HEK293T (cell line): ENCODE measurements at regions not wholly inside any gene's neighbourhood (a gene's known extent, or its start where the extent isn't known, plus 50 kb on each side); places are given as distances from the start of the nearest gene placed in this dataset.

Source experiments
- CTCF ChIA-PET: fragments of 350-600 bp; formaldehyde crosslinking; extraction: SDS; loops from one replicate; lab custom pipeline; 2021; ENCODE audit warnings: antibody characterized with exemption, inconsistent platforms; lab: Yijun Ruan, JAX
- POLR2A ChIA-PET: fragments of 350-600 bp; formaldehyde crosslinking; extraction: SDS; loops from one replicate; lab custom pipeline; 2020; ENCODE audit warnings: antibody characterized with exemption, inconsistent platforms; lab: Yijun Ruan, JAX
- DNase-seq: peaks from one replicate; pipeline ENCODE4 v3.0.0; 2012; ENCODE audit warnings: mixed read lengths; ENCODE audit errors: extremely low spot score
- ARNT ChIP-seq: fragments of 450-650 bp; IDR thresholded peaks from 2 replicates; pipeline ENCODE4 v1.6.1; 2017; ENCODE audit warnings: mild to moderate bottlenecking
- BHLHE40 ChIP-seq: fragments of 450-650 bp; IDR thresholded peaks from 2 replicates; pipeline ENCODE4 v1.6.1; 2016; ENCODE audit warnings: mild to moderate bottlenecking, moderate library complexity, borderline replicate concordance
- CTBP1 ChIP-seq: fragments of 450-650 bp; IDR thresholded peaks from 2 replicates; pipeline ENCODE4 v1.6.1; 2016; ENCODE audit warnings: borderline replicate concordance
- ELF4 ChIP-seq: fragments of 450-650 bp; IDR thresholded peaks from 2 replicates; pipeline ENCODE4 v1.6.1; 2017; ENCODE audit warnings: antibody characterized with exemption
- FOXA1 ChIP-seq: fragments of 450-650 bp; IDR thresholded peaks from 2 replicates; pipeline ENCODE4 v1.6.1; 2016; ENCODE audit warnings: mild to moderate bottlenecking
- FOXK2 ChIP-seq: fragments of 450-650 bp; IDR thresholded peaks from 2 replicates; pipeline ENCODE4 v1.6.1; 2016; ENCODE audit warnings: mild to moderate bottlenecking
- FOXM1 ChIP-seq: fragments of 450-650 bp; IDR thresholded peaks from 2 replicates; pipeline ENCODE4 v1.6.1; 2017; ENCODE audit warnings: mild to moderate bottlenecking, borderline replicate concordance
- HDGF ChIP-seq: fragments of 450-650 bp; IDR thresholded peaks from 2 replicates; pipeline ENCODE4 v1.6.1; 2017; ENCODE audit warnings: antibody characterized with exemption, borderline replicate concordance
- L3MBTL2 ChIP-seq: fragments of 450-650 bp; conservative IDR thresholded peaks from 2 replicates; pipeline ENCODE4 v1.6.1; 2016; ENCODE audit warnings: mild to moderate bottlenecking
- LEF1 ChIP-seq: fragments of 450-650 bp; IDR thresholded peaks from 2 replicates; pipeline ENCODE4 v1.6.1; 2017; ENCODE audit warnings: mild to moderate bottlenecking, borderline replicate concordance
- NFRKB ChIP-seq: fragments of 450-650 bp; IDR thresholded peaks from 2 replicates; pipeline ENCODE4 v1.6.1; 2016; ENCODE audit warnings: mild to moderate bottlenecking, moderate library complexity
- PKNOX1 ChIP-seq: fragments of 450-650 bp; IDR thresholded peaks from 2 replicates; pipeline ENCODE4 v1.6.1; 2016
- SP1 ChIP-seq: fragments of 450-650 bp; IDR thresholded peaks from 2 replicates; pipeline ENCODE4 v1.6.1; 2017
- SUZ12 ChIP-seq: fragments of 450-650 bp; IDR thresholded peaks from 2 replicates; pipeline ENCODE4 v1.6.1; 2016; ENCODE audit warnings: mild to moderate bottlenecking
- TARDBP ChIP-seq: fragments of 450-650 bp; IDR thresholded peaks from 2 replicates; pipeline ENCODE4 v1.6.1; 2016
- ZNF384 ChIP-seq: fragments of 450-650 bp; IDR thresholded peaks from 2 replicates; pipeline ENCODE4 v1.6.1; 2016

GRCh38 chr2:67808112-67808511 lies 254.7 kb downstream of the C1D start:
- ChIA-PET CTCF (interaction anchor here (0.6 kb wide), 1 partner anchor 17 kb away, joined by 3 read pairs; no protein-coding TSS in a partner anchor), POLR2A (no interaction called here)
- no peak for DNase-seq
- TF ChIP-seq FOXK2 (no peak), LEF1 (no peak), ELF4 (no peak), FOXA1 (no peak), PKNOX1 (no peak), TARDBP (no peak), ZNF384 (no peak), ARNT (no peak), HDGF (no peak)

GRCh38 chr2:67812682-67813081 lies 250.1 kb downstream of the C1D start:
- ChIA-PET POLR2A (no interaction called here), CTCF (no interaction called here)
- DNase-seq: no peak
- TF ChIP-seq L3MBTL2: no peak
- TF ChIP-seq TARDBP: no peak
- TF ChIP-seq HDGF: no peak
- TF ChIP-seq NFRKB: no peak
- TF ChIP-seq FOXA1: no peak
- TF ChIP-seq BHLHE40: no peak
- TF ChIP-seq FOXK2: no peak
- no peak for TF ChIP-seq PKNOX1
- TF ChIP-seq SUZ12: no peak
- TF ChIP-seq LEF1: no peak
- TF ChIP-seq ZNF384: no peak
- no peak for TF ChIP-seq ELF4
- TF ChIP-seq FOXM1: no peak
- TF ChIP-seq CTBP1: no peak
- no peak for TF ChIP-seq SP1
- no peak for TF ChIP-seq ARNT

DNA sequence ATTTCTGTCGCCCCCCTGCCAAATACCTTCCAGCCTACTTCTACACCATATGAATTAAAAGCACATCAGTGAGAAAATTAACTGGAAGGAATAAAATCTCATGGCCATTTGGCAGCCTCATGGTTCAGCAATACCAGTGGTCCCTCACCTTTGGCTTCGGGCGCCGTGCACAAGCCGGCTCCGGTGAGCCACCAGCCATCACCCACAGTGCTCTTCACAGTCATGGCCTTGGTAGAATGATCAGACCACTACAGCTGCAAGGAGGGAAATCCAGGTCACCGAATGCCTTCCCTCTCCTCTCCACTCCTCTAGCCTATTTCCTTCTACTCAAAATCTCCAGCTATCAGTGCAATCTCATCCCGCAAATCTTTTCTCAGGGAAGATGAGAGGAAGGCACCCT lies 239.1 kb downstream of the C1D start:
- TF ChIP-seq PKNOX1: no peak
- no peak for TF ChIP-seq BHLHE40
- TF ChIP-seq SP1: no peak
- no peak for TF ChIP-seq HDGF
- TF ChIP-seq FOXM1: no peak
- TF ChIP-seq FOXA1: no peak
- no peak for TF ChIP-seq NFRKB
- TF ChIP-seq ELF4: no peak
- no peak for TF ChIP-seq SUZ12
- no peak for TF ChIP-seq L3MBTL2
- TF ChIP-seq FOXK2: no peak
- no peak for TF ChIP-seq LEF1
- no peak for TF ChIP-seq CTBP1
- TF ChIP-seq TARDBP: no peak
- TF ChIP-seq ZNF384: no peak
- TF ChIP-seq ARNT: no peak
- no peak for DNase-seq
- ChIA-PET POLR2A (no interaction called here), CTCF (no interaction called here)

- no peak for TF ChIP-seq CTBP1
- TF ChIP-seq HDGF: no peak
- no peak for TF ChIP-seq PKNOX1
- TF ChIP-seq LEF1: no peak
- TF ChIP-seq FOXM1: no peak
- no peak for TF ChIP-seq L3MBTL2
- TF ChIP-seq FOXA1: no peak
- no peak for TF ChIP-seq SP1
- no peak for TF ChIP-seq NFRKB
- no peak for TF ChIP-seq BHLHE40
- TF ChIP-seq FOXK2: no peak
- no peak for TF ChIP-seq ARNT
- no peak for TF ChIP-seq ELF4
- no peak for TF ChIP-seq SUZ12
- no peak for DNase-seq
- CTCF ChIA-PET: interaction anchor here (0.5 kb wide), 1 partner anchor 16 kb away, joined by 3 read pairs; no protein-coding TSS in a partner anchor
- POLR2A ChIA-PET: no interaction called here
These were observed 238.6 kb downstream of the C1D start for GRCh38 chr2:67824186-67824585.

DNA sequence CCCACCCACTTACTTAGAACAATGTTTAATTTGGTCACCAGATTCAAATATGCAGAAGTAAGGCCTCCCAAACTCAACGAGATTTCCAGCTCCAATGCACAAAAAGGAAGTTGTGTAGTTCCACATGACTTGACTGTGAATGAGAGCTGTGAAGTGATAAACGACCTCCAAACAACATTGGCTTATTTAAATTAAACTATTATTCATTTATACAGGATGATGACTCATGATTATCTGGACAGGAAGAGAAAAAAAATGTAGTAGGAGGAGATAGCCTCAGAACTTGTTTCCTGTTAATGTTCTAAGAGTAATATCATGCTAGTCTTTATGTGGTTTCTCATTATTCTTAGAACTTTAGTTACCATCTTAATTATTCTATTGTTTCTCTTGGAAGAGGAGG lies 237.3 kb downstream of the C1D start:
- ChIA-PET CTCF (interaction anchor here (1.0 kb wide), 1 partner anchor 21 kb away, joined by 3 read pairs; no protein-coding TSS in a partner anchor), POLR2A (no interaction called here)
- TF ChIP-seq SP1 (no peak), HDGF (no peak), FOXM1 (no peak), TARDBP (no peak), SUZ12 (no peak), ARNT (no peak), CTBP1 (no peak), PKNOX1 (no peak), FOXK2 (no peak), FOXA1 (no peak), ZNF384 (no peak), NFRKB (no peak), L3MBTL2 (no peak), ELF4 (no peak), BHLHE40 (no peak), LEF1 (no peak)
- no peak for DNase-seq
